ENCODE measurements at regions not wholly inside any gene's neighbourhood (a gene's known extent, or its start where the extent isn't known, plus 50 kb on each side); places are given as distances from the start of the nearest gene placed in this dataset.
"Not testable (repeated sequence)": the region's sequence is repeated elsewhere in the genome, so short reads cannot be mapped to it uniquely, and the experiment has no call there.

DNA sequence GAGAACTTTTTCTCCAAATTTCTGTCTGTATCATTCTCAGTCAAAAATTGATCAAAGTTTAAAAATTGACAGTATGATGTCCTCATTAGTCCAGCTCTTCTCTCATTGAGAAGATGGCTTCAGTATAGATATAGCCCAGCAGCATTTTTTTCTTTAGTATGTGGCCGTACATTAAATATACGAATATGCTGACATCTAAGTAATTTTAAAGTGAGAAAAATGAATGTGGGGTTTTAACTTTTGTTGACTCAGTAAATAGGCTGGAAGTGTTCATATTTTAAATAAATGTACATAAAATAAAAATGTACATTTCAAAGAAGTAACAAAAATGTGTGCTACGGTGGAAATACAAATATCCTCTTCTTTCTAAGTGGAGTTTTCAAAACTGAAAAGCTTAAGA is 123.5 kb upstream of the PKN2 start:
- in situ Hi-C loops (cut with MboI; ENCODE audit: low sequenced_read_pairs), result no loop called here

DNA sequence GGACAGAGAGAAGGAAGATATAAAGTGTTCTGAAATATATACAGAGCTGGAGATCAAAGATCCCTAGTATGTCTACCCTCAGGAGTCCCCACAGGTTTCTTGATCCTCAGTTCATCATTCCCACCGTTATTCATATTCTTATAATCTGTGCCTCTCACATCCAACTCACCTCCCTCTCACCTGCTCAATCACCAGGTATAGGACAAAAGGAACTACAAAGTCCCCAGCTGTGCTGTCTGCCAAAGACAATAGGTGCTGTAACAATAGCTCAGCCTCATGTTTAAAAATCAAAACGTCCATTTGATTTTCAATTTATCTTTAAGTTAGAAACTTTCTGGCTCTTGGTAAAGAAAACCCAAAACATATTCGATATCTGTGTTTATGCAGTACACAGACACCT is 121.1 kb upstream of the PKN2 start:
- in situ Hi-C loops (cut with MboI; ENCODE audit: low sequenced_read_pairs), result no loop called here

DNA sequence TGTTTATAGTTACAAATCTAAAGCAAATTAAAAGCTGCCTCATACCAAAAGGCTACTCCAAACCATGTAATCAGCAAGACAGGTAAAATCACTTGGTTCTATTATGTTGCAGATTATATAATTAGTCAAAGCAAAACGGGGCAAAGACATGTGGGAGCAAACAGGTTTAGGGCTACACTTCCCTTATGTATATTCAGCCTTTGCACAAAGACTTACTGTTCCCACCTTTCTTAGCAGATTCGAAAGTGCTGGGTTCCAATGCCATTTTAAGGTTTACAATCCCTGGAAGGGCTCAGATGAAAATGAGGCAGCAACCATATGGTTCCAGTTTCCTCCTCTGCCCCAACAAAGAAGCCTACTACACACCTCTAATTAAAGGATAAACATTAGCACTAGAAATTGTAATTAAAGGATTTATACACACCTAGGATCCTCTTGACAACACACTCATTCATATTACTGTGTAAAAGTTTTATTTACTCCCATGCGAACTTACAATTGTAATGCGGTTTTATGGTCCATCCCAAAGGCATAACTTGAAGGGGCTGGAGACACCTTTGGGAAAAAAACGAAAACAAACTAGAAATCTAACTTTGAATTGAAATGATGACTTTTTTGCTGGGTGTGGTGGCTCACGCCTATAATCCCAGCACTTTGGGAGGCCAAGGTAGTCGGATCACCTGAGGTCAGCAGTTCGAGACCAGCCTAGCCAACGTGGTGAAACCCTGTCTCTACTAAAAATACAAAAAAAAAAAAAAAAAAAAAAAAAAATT is 117.3 kb upstream of the PKN2 start:
- in situ Hi-C loops (cut with MboI; ENCODE audit: low sequenced_read_pairs), result no loop called here

DNA sequence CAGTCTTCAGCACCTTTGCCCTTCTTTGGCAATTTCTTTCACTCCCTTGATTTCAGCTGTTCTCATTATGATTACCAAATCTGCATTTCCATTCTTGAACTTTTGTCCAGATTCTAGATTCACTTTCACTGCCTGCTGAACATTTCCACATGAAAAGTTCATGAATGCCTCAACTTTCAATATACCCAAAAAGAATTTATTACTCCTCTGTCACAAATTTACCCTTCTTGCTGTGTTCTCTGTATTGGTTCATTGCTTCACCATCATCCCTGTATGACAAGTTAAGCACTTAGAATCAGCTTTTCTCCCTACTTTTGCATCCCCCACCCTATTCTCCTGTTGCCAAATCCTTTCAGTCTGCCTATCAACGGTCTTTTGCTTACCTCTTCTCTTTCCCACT is 112.6 kb upstream of the PKN2 start:
- in situ Hi-C loops (cut with MboI; ENCODE audit: low sequenced_read_pairs), result no loop called here

DNA sequence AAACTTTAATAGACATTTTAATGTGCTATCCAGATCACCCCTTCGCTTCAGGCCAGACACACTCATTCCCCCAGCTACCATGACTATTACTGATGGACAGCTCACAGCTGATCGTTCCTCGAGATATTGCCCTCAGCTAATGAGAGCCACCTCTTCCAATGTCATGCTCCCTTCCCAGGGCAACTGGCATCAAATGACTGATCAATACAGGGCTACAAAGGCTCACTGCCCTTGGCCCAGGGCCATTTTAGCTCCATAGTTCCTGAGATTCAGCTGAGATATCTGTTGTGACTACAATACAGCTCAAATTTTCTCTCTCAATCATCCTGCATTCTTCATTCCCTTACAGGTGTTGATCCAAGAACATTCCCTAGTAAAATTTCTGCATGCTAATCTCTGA is 104.5 kb upstream of the PKN2 start:
- in situ Hi-C loops (cut with MboI; ENCODE audit: low sequenced_read_pairs), result no loop called here

DNA sequence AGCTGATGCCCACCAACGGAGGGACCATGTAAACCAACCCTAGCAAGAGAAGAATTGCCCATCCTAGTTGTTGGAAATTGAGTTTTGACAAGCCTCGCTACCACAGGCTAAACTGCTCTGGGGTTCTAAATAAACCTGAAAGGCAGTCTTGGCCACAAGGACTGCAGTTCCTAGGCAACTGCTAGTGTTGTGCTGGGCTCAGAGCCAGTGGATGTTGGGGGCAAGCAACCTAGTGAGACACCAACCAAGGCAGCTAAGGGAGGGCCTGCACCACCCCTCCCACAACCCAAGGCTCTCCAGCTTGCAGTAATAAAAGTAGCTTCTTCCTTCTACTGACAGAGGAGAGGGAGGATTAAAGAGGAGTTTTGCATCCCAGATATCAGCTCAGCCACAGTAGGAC is 102.4 kb upstream of the PKN2 start:
- in situ Hi-C loops (cut with MboI; ENCODE audit: low sequenced_read_pairs), result no loop called here

DNA sequence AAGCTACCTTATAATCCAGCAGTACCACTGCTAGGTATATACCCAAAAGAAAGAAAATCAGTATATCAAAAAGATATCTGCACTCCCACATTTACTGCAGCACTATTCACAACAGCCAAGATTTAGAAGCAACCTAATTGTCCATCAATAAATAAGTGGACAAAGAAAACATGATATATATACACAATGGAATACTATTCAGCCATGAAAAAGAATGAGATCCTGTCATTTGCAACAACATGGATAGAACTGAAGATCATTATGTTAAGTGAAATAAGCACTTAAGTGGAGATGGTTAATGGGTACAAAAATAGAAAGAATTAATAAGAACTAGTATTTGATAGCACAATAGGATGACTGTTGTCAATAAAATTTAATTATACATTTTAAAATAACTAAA is 90.7 kb upstream of the PKN2 start:
- in situ Hi-C loops (cut with MboI; ENCODE audit: low sequenced_read_pairs), result no loop called here

DNA sequence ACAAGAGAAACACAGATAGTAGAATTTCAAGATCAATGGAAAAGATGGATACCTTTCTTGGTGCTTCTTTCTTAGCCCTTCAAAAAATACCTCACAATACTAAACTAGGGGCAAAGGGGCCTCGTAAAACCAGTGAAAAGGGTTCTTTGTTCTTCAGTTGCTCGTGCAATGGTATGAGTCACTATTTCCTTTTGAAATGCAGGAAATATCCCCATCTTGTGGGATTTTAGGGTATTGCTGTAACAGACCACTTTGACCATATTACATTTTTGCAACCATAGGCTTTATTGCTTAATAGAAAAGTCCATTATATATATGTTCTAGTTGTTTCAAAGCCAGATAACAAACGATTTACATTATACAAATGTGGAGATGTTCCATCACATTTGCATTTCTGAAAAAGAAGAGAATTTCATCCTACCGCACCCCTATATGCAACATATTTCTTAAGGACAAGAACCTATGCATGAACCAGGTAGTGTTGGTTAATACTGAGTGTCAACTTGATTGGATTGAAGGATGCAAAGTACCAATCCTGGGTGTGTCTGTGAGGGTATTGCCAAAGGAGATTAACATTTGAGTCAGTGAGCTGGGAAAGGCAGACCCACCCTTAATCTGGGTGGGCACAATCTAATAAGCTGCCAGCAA is 88.6 kb upstream of the PKN2 start:
- in situ Hi-C loops (cut with MboI; ENCODE audit: low sequenced_read_pairs), result no loop called here

DNA sequence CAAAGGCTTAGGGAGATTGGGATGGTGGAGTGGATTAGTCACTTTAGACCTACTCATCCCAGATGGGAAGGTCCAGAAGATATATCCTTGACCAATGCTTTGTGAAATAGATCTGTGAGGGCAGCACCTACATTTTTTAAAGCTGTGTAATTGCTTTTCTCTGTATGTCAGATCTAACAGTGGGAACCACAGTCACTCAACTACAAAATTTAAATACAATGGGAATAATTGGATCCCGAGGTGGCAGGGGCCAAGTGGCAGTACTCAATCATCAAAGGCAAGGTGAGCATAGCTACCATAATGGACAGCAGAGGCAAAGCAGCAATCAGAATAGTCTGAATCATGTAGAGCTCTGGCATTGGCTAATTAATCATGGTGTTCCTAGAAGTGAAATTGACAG is 86.1 kb upstream of the PKN2 start:
- in situ Hi-C loops (cut with MboI; ENCODE audit: low sequenced_read_pairs), result not testable (repeated sequence)

DNA sequence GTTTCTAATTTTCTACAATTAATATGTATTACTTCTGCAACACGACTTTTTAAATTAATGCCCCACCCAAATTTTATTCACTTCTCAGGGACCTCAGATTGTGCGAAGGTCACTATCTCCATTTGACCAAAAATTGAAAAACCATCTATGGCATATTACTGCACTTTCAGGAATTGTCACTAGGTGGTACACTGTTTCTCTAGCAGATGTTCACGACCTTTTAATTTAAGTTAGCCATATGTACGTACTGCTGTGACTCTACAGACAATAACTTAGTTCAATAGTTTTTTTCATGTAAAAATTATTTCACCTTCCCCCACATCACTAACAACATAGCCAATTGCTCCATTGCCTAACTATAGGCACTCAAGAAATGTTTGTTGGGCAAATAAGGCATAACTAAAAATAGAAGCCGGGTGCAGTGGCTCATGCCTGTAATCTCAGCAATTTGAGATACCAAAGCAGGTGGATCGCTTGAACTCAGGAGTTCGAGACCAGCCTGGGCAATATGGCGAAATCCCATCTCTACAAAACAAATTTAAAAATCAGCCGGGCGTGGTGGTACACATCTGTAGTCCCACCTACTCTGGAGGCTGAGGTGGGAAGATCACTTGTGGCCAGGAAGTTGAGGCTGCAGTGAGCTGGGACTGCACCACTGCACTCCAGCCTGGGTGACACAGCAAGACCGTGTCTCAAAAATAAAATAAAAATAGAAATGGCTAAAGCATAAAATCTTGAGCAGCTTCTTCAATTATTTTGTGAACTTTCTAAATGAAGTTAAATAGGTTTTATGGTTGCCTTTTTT is 75.7 kb upstream of the PKN2 start:
- in situ Hi-C loops (cut with MboI; ENCODE audit: low sequenced_read_pairs), result no loop called here

DNA sequence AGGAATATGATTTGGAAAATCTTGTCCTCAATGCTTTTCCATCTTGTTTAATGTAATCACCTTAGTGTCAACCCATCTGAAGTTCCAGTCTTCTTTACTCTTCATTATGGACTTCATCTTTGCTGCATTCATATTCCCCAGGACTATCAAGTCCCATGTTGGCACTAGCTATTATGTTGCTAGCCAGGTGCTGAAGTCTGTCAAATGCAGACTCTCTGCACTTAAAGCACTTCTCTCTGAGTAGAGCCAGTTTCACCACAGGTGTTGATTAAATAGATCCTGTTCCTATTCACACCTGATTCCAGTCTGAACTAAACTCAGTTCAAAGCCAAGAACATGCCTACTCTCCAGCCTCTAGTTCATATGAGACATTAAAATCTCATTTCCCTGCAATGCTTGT is 75.0 kb upstream of the PKN2 start:
- in situ Hi-C loops (cut with MboI; ENCODE audit: low sequenced_read_pairs), result no loop called here

DNA sequence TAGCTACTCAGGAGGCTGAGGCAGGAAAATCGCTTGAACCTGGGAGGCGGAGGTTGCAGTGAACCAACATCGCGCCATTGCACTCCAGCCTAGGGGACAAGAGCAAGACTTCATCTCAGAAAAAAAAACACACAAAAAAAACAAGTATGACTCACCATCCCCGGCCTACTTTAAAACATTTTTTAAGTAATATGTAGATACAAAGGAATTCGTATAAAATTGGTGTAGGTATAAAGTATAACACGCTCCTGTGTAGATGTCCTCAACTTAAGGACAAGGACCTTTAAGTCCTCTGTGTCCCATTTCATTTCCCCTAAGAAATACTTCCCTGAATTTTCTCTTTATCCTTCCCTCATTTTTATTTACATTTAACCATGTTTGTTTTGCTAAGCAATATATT is 73.4 kb upstream of the PKN2 start:
- in situ Hi-C loops (cut with MboI; ENCODE audit: low sequenced_read_pairs), result no loop called here

DNA sequence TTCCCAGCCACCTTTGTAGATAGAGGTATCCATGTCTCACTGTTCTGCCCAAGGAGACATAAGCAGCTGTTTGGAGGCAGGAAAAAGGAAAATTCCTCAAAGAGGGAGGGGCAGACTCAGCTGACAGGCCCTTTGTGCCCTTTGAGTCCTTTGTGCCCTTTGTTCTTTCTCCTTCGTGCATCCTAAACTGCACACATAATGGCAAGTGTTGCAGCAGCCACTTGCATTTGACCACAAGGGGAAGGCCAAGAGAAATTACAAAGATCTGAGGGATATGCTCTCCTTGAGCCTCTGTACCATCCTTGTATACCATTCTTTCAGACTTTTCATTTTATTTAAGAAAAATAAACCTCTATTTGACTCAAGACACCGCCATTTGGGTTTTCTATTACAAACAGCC is 71.8 kb upstream of the PKN2 start:
- in situ Hi-C loops (cut with MboI; ENCODE audit: low sequenced_read_pairs), result no loop called here

DNA sequence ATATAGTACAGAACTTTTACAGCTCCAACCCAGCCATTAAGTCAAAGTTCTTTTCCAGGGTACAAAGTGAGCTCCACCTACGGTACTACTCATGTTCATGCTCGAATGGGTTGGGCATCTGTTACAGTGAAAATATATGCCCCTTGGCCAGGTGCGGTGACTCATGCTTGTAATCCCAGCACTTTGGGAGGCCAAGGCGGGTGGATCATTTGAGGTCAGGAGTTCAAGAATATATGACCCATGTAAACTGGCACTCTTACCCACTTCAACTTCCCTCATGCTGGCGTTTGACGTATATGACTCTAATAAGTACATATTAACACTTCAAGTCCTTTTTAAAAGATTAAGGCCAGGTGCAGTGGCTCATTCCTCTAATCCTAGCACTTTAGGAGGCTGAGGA is 71.3 kb upstream of the PKN2 start:
- in situ Hi-C loops (cut with MboI; ENCODE audit: low sequenced_read_pairs), result no loop called here

DNA sequence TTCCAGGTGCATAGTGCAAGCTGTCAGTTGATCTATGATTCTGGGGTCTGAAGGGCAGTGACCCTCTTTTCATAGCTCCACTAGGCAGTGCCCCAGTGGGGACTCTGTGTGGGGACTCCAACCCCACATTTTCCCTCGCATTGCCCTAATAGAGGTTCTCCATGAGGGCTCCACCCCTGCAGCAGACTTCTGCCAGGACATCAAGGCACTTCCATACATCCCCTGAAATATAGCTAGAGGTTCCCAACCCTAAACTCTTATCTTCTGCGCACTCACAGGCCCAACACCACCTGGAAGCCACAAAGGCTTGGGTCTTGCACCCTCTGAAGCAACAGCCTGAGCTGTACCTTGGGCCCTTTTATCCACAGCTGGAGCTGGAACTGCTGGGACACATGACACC is 65.7 kb upstream of the PKN2 start:
- in situ Hi-C loops (cut with MboI; ENCODE audit: low sequenced_read_pairs), result no loop called here

DNA sequence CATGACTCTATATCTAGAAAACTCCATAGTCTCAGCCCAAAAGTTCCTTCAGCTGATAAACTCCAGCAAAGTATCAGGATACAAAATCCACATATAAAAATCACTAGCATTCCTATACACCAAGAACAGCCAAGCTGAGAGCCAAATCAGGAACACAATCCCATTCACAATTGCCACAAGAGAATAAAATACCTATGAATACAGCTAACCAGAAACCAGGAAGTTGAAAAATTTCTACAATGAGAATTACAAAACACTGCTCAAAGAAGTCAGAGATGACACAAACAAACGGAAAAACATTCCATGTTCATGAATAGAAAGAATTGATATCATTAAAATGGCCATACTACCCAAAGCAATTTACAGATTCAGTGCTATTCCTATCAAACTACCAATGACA is 61.0 kb upstream of the PKN2 start:
- in situ Hi-C loops (cut with MboI; ENCODE audit: low sequenced_read_pairs), result not testable (repeated sequence)
